ENCODE measurements at regions not wholly inside any gene's neighbourhood (a gene's known extent, or its start where the extent isn't known, plus 50 kb on each side); places are given as distances from the start of the nearest gene placed in this dataset.

- intact Hi-C loops (cut with DNase I; ENCODE audit: low total_unique reads) = no loop called here
- DNase-seq (ENCODE audit: low spot score in 2 of 2) = no peak
- H3K4me3 ChIP-seq (ENCODE audit: low read depth, poor library complexity, severe bottlenecking) = no peak overlapping the region
- no peak for TF ChIP-seq POLR2A (IDR thresholded peaks at IDR 0.05)
- TF ChIP-seq, protein P1, sequence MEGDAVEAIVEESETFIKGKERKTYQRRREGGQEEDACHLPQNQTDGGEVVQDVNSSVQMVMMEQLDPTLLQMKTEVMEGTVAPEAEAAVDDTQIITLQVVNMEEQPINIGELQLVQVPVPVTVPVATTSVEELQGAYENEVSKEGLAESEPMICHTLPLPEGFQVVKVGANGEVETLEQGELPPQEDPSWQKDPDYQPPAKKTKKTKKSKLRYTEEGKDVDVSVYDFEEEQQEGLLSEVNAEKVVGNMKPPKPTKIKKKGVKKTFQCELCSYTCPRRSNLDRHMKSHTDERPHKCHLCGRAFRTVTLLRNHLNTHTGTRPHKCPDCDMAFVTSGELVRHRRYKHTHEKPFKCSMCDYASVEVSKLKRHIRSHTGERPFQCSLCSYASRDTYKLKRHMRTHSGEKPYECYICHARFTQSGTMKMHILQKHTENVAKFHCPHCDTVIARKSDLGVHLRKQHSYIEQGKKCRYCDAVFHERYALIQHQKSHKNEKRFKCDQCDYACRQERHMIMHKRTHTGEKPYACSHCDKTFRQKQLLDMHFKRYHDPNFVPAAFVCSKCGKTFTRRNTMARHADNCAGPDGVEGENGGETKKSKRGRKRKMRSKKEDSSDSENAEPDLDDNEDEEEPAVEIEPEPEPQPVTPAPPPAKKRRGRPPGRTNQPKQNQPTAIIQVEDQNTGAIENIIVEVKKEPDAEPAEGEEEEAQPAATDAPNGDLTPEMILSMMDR (IDR thresholded peaks at IDR 0.05) = no peak
These were observed 503.5 kb upstream of the FAM47C start for GRCh38 chrX:36504625-36505024.

DNA sequence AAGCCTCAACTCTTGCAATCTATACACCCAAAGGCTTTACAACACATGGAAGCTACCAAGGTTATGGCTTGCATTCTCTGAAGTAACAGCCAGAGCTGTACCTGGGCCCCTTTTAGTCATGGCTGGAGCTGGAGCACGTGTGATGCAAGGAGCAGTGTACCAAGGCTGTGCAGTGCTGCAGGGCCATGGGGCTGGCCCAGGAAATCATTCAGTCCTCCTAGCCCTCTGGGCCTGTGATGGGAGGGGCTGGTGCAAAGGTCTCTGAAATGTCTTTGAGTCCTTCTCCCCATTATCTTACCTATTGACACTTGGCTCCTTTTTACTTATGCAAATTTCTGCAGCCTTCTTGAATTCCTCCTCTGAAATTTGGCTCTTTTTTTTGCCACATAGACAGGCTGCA lies 500.1 kb upstream of the FAM47C start:
- intact Hi-C loops (cut with DNase I; ENCODE audit: low total_unique reads) = no loop called here
- WGBS, 2 donors = 47 to 80% methylated on average over 1 of the region's 1 CpG
- no peak overlapping the region for H3K4me3 ChIP-seq (ENCODE audit: low read depth, poor library complexity, severe bottlenecking)
- no peak for DNase-seq (ENCODE audit: low spot score in 2 of 2)
- TF ChIP-seq, protein P1 (IDR thresholded peaks at IDR 0.05) = no peak
- TF ChIP-seq POLR2A (IDR thresholded peaks at IDR 0.05) = no peak

DNA sequence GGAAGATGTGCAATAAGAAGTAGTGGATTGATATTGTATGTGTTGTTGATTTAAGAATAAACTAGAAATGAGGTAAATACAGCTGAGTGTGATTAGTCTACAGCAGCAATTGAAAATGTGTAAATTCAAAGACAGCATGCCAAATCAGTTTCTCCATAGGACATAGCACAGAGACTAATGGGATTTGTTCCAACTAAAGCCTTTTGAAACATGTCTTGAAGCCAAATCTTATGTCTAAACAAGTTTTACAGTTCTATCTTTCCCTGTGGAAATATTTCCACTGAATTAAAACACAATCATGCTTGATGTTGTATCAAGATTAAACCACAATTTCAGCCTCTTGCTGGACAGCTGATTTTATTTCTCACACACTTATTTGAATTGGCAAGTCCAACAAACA lies 497.4 kb upstream of the FAM47C start:
- intact Hi-C loops (cut with DNase I; ENCODE audit: low total_unique reads) = no loop called here
- TF ChIP-seq, protein P1 (IDR thresholded peaks at IDR 0.05) = no peak
- no peak for TF ChIP-seq POLR2A (IDR thresholded peaks at IDR 0.05)
- DNase-seq (ENCODE audit: low spot score in 2 of 2) = no peak
- no peak overlapping the region for H3K4me3 ChIP-seq (ENCODE audit: low read depth, poor library complexity, severe bottlenecking)

GRCh38 chrX:36528661-36529060 lies 479.5 kb upstream of the FAM47C start:
- H3K4me3 ChIP-seq (ENCODE audit: low read depth, poor library complexity, severe bottlenecking) = no peak overlapping the region
- intact Hi-C loops (cut with DNase I; ENCODE audit: low total_unique reads) = no loop called here
- no peak for TF ChIP-seq POLR2A (IDR thresholded peaks at IDR 0.05)
- TF ChIP-seq, protein P1 (IDR thresholded peaks at IDR 0.05) = no peak
- WGBS, 2 donors = 55 to 68% methylated on average over 1 of the region's 1 CpG
- no peak for DNase-seq (ENCODE audit: low spot score in 2 of 2)

GRCh38 chrX:36534900-36535299 lies 473.3 kb upstream of the FAM47C start:
- no peak overlapping the region for H3K4me3 ChIP-seq (ENCODE audit: low read depth, poor library complexity, severe bottlenecking)
- no peak for DNase-seq (ENCODE audit: low spot score in 2 of 2)
- 49 to 81% methylated on average over 6 of the region's 6 CpGs for WGBS, 2 donors
- no peak for TF ChIP-seq POLR2A (IDR thresholded peaks at IDR 0.05)
- TF ChIP-seq, protein P1 (IDR thresholded peaks at IDR 0.05) = no peak
- intact Hi-C loops (cut with DNase I; ENCODE audit: low total_unique reads) = no loop called here

- WGBS, 2 donors = 24 to 38% methylated on average over 1 of the region's 1 CpG
- intact Hi-C loops (cut with DNase I; ENCODE audit: low total_unique reads) = no loop called here
- TF ChIP-seq POLR2A (IDR thresholded peaks at IDR 0.05) = no peak
- TF ChIP-seq, protein P1 (IDR thresholded peaks at IDR 0.05) = no peak
- no peak for DNase-seq (ENCODE audit: low spot score in 2 of 2)
- H3K4me3 ChIP-seq (ENCODE audit: low read depth, poor library complexity, severe bottlenecking) = no peak overlapping the region
These were observed 464.7 kb upstream of the FAM47C start for GRCh38 chrX:36543499-36543898.

Measured in lower leg skin (tissue), 4 donors.